ENCODE measurements at regions not wholly inside any gene's neighbourhood (a gene's known extent, or its start where the extent isn't known, plus 50 kb on each side); places are given as distances from the start of the nearest gene placed in this dataset.

GRCh38 chr18:29596959-29597358, 1420.0 kb upstream of the CDH2 start:
- Mint-ChIP-seq H3K27me3 (ENCODE audit: insufficient read depth, unreplicated experiment) (no peaks in the 10 kb centered on the region), H3K36me3 (ENCODE audit: insufficient read depth, unreplicated experiment) (no peaks in the 10 kb centered on the region), H3K27ac (ENCODE audit: low read depth, unreplicated experiment) (no peak overlapping the region), H3K4me3 (ENCODE audit: unreplicated experiment) (no peak overlapping the region), H3K4me1 (ENCODE audit: insufficient read depth, unreplicated experiment) (no peaks in the 10 kb centered on the region), H3K9me3 (ENCODE audit: unreplicated experiment) (no peaks in the 10 kb centered on the region)
- no TSS peak for BruUV-seq (replicated peaks)
- ChIA-PET CTCF (no interaction called here), POLR2A (no interaction called here)
- intact Hi-C loops (cut with micrococcal nuclease), result no loop called here
- DNase-seq (ENCODE audit: unreplicated experiment), result no peak
- no peak for TF ChIP-seq CTCF (IDR thresholded peaks at IDR 0.05; ENCODE audit: unreplicated experiment)

GRCh38 chr18:29594493-29594892, 1417.6 kb upstream of the CDH2 start:
- H3K4me3 Mint-ChIP-seq (ENCODE audit: unreplicated experiment), result no peak overlapping the region
- H3K36me3 Mint-ChIP-seq (ENCODE audit: insufficient read depth, unreplicated experiment), result no peaks in the 10 kb centered on the region
- H3K27ac Mint-ChIP-seq (ENCODE audit: low read depth, unreplicated experiment), result no peak overlapping the region
- POLR2A ChIA-PET, result interaction anchor here (0.6 kb wide), 1 partner anchor 336 kb away, joined by 3 read pairs; no protein-coding TSS in a partner anchor
- CTCF ChIA-PET, result interaction anchor here (0.6 to 0.7 kb wide), 2 partner anchors 579 to 979 kb away, joined by 4 read pairs; no protein-coding TSS in a partner anchor
- BruUV-seq (replicated peaks), result no TSS peak
- no peaks in the 10 kb centered on the region for H3K27me3 Mint-ChIP-seq (ENCODE audit: insufficient read depth, unreplicated experiment)
- no peak for DNase-seq (ENCODE audit: unreplicated experiment)
- no peak for TF ChIP-seq CTCF (IDR thresholded peaks at IDR 0.05; ENCODE audit: unreplicated experiment)
- intact Hi-C loops (cut with micrococcal nuclease), result no loop called here
- H3K9me3 Mint-ChIP-seq (ENCODE audit: unreplicated experiment), result no peaks in the 10 kb centered on the region
- H3K4me1 Mint-ChIP-seq (ENCODE audit: insufficient read depth, unreplicated experiment), result no peaks in the 10 kb centered on the region

GRCh38 chr18:29588446-29589100, 1411.6 kb upstream of the CDH2 start:
- no peaks in the 10 kb centered on the region for H3K36me3 Mint-ChIP-seq (ENCODE audit: insufficient read depth, unreplicated experiment)
- TF ChIP-seq CTCF (IDR thresholded peaks at IDR 0.05; ENCODE audit: unreplicated experiment), result no peak
- no peak overlapping the region for H3K27ac Mint-ChIP-seq (ENCODE audit: low read depth, unreplicated experiment)
- CTCF ChIA-PET, result no interaction called here
- no peak for DNase-seq (ENCODE audit: unreplicated experiment)
- H3K9me3 Mint-ChIP-seq (ENCODE audit: unreplicated experiment), result no peaks in the 10 kb centered on the region
- POLR2A ChIA-PET, result no interaction called here
- no peaks in the 10 kb centered on the region for H3K4me1 Mint-ChIP-seq (ENCODE audit: insufficient read depth, unreplicated experiment)
- no TSS peak for BruUV-seq (replicated peaks)
- intact Hi-C loops (cut with micrococcal nuclease), result no loop called here
- no peaks in the 10 kb centered on the region for H3K27me3 Mint-ChIP-seq (ENCODE audit: insufficient read depth, unreplicated experiment)
- H3K4me3 Mint-ChIP-seq (ENCODE audit: unreplicated experiment), result no peak overlapping the region

GRCh38 chr18:29586210-29586609, 1409.3 kb upstream of the CDH2 start:
- Mint-ChIP-seq H3K4me3 (ENCODE audit: unreplicated experiment) (no peak overlapping the region), H3K27ac (ENCODE audit: low read depth, unreplicated experiment) (no peak overlapping the region), H3K36me3 (ENCODE audit: insufficient read depth, unreplicated experiment) (no peaks in the 10 kb centered on the region), H3K27me3 (ENCODE audit: insufficient read depth, unreplicated experiment) (no peaks in the 10 kb centered on the region), H3K4me1 (ENCODE audit: insufficient read depth, unreplicated experiment) (no peaks in the 10 kb centered on the region), H3K9me3 (ENCODE audit: unreplicated experiment) (no peaks in the 10 kb centered on the region)
- DNase-seq (ENCODE audit: unreplicated experiment), result no peak
- TF ChIP-seq CTCF (IDR thresholded peaks at IDR 0.05; ENCODE audit: unreplicated experiment), result no peak
- intact Hi-C loops (cut with micrococcal nuclease), result no loop called here
- ChIA-PET POLR2A (no interaction called here), CTCF (no interaction called here)
- no TSS peak for BruUV-seq (replicated peaks)

All from MCF 10A (cell line).